SK-N-MC (cell line): ENCODE measurements at regions not wholly inside any gene's neighbourhood (a gene's known extent, or its start where the extent isn't known, plus 50 kb on each side); places are given as distances from the start of the nearest gene placed in this dataset.

ENCODE experiments used
- DNase-seq: peaks from one replicate; pipeline ENCODE4 v3.0.0-alpha.2; 2011; ENCODE audit warnings: low read depth, low spot score
- H3K27ac ChIP-seq: fragments of 200-600 bp; sonication (generic); 2 replicates; pipeline ENCODE4 v1.5.1; 2016; ENCODE audit warnings: mixed run types
- H3K36me3 ChIP-seq: fragments of 200-600 bp; sonication (generic); 2 replicates; pipeline ENCODE4 v1.6.1; 2017; ENCODE audit warnings: antibody characterized with exemption, low read length, mixed read lengths; ENCODE audit not compliant: insufficient read depth
- H3K4me3 ChIP-seq: fragments of 200-600 bp; sonication (generic); 2 replicates; pipeline ENCODE4 v1.5.1; 2016
- H3K9ac ChIP-seq: fragments of 200-600 bp; sonication (generic); 2 replicates; pipeline ENCODE4 v1.8.0; 2017; ENCODE audit warnings: mixed run types, mixed read lengths; ENCODE audit not compliant: insufficient read length
- H3K9me3 ChIP-seq: fragments of 200-600 bp; sonication (generic); 2 replicates; pipeline ENCODE4 v1.6.1; 2017; ENCODE audit warnings: low read depth, mild to moderate bottlenecking, antibody characterized with exemption, low read length, moderate library complexity, mixed read lengths
- EZH2 ChIP-seq: fragments of 200-600 bp; sonication (generic); IDR thresholded peaks from one replicate; pipeline ENCODE4 v1.6.1; 2017; ENCODE audit warnings: antibody characterized with exemption
- FOXP2 ChIP-seq: optimal IDR thresholded peaks from 2 replicates; pipeline ENCODE3; 2011; ENCODE audit warnings: mild to moderate bottlenecking, moderate library complexity; ENCODE audit not compliant: insufficient read depth; ENCODE audit errors: extremely low read length, control extremely low read depth
- POLR2AphosphoS5 ChIP-seq: IDR thresholded peaks from 2 replicates; pipeline ENCODE4 v1.6.1; 2012; ENCODE audit warnings: mild to moderate bottlenecking, low read depth, low read length, borderline replicate concordance

GRCh38 chr7:88927-89231 is 103.5 kb upstream of the FAM20C start:
- Histone ChIP-seq H3K36me3 (no peaks in the 10 kb centered on the region), H3K9me3 (no peaks in the 10 kb centered on the region), H3K4me3 (no peak overlapping the region), H3K9ac (no peak overlapping the region), H3K27ac (no peak overlapping the region)
- DNase-seq, result no peak
- TF ChIP-seq FOXP2 (no peak), EZH2 (no peak)

- Histone ChIP-seq H3K4me3 (no peak overlapping the region), H3K27ac (no peak overlapping the region), H3K9ac (peak overlapping the region; percentile 20)
Measured at GRCh38 chr7:89232-90019, 102.9 kb upstream of the FAM20C start.

GRCh38 chr7:90111-91063 is 102.0 kb upstream of the FAM20C start:
- no peaks in the 10 kb centered on the region for H3K9me3 ChIP-seq
- no peak overlapping the region for H3K4me3 ChIP-seq
- no peak overlapping the region for H3K27ac ChIP-seq
- no peak for DNase-seq
- peak overlapping the region; percentile 20 for H3K9ac ChIP-seq
- H3K36me3 ChIP-seq, result no peaks in the 10 kb centered on the region
- TF ChIP-seq FOXP2 (no peak), POLR2AphosphoS5 (no peak), EZH2 (no peak)

More at GRCh38 chr7:89232-90019, 102.9 kb upstream of the FAM20C start:
- TF ChIP-seq FOXP2, result no peak
- no peak for TF ChIP-seq POLR2AphosphoS5
- TF ChIP-seq EZH2, result no peak
- H3K36me3 ChIP-seq, result no peaks in the 10 kb centered on the region
- H3K9me3 ChIP-seq, result no peaks in the 10 kb centered on the region
- no peak for DNase-seq

- H3K36me3 ChIP-seq, result no peaks in the 10 kb centered on the region
- no peak overlapping the region for H3K4me3 ChIP-seq
- H3K27ac ChIP-seq, result no peak overlapping the region
- no peak for DNase-seq
- no peaks in the 10 kb centered on the region for H3K9me3 ChIP-seq
- TF ChIP-seq FOXP2 (no peak), EZH2 (no peak), POLR2AphosphoS5 (no peak)
- no peak overlapping the region for H3K9ac ChIP-seq
Measured at GRCh38 chr7:91396-92175, 100.8 kb upstream of the FAM20C start.

- no peaks in the 10 kb centered on the region for H3K9me3 ChIP-seq
- no peak for DNase-seq
- H3K9ac ChIP-seq, result no peak overlapping the region
Measured at GRCh38 chr7:92231-92674, 100.1 kb upstream of the FAM20C start.

GRCh38 chr7:92888-93672 is 99.3 kb upstream of the FAM20C start:
- H3K27ac ChIP-seq, result no peak overlapping the region
- no peaks in the 10 kb centered on the region for H3K9me3 ChIP-seq
- no peaks in the 10 kb centered on the region for H3K36me3 ChIP-seq
- H3K9ac ChIP-seq, result no peak overlapping the region
- H3K4me3 ChIP-seq, result no peak overlapping the region
- TF ChIP-seq EZH2, result no peak
- no peak for TF ChIP-seq FOXP2
- TF ChIP-seq POLR2AphosphoS5, result no peak
- DNase-seq, result no peak

More at GRCh38 chr7:92231-92674, 100.1 kb upstream of the FAM20C start:
- no peak overlapping the region for H3K4me3 ChIP-seq
- H3K27ac ChIP-seq, result no peak overlapping the region
- TF ChIP-seq FOXP2 (no peak), EZH2 (no peak), POLR2AphosphoS5 (no peak)
- H3K36me3 ChIP-seq, result no peaks in the 10 kb centered on the region

GRCh38 chr7:94251-94801 is 98.0 kb upstream of the FAM20C start:
- H3K27ac ChIP-seq, result no peak overlapping the region
- H3K9me3 ChIP-seq, result no peaks in the 10 kb centered on the region
- H3K4me3 ChIP-seq, result no peak overlapping the region
- TF ChIP-seq FOXP2 (no peak), EZH2 (no peak), POLR2AphosphoS5 (no peak)
- no peak overlapping the region for H3K9ac ChIP-seq
- no peaks in the 10 kb centered on the region for H3K36me3 ChIP-seq
- no peak for DNase-seq
